OCI-LY7 (cell line): ENCODE measurements at regions not wholly inside any gene's neighbourhood (a gene's known extent, or its start where the extent isn't known, plus 50 kb on each side); places are given as distances from the start of the nearest gene placed in this dataset.

Experiments used
- BruUV-seq: library from RNA; stranded (reverse); fragments of 400-500 nt; replicated peaks from 2 replicates; lab custom pipeline; 2021; lab: Mats Ljungman, UMichigan
- CTCF ChIA-PET: fragments of 300-600 bp; sonication (Branson Sonifier 250); formaldehyde crosslinking; loops from one replicate; lab custom pipeline; 2022; ENCODE audit warnings: antibody characterized with exemption; ENCODE audit not compliant: unreplicated experiment; lab: Charles Lee
- POLR2A ChIA-PET: fragments of 300-600 bp; sonication (Branson Sonifier 250); formaldehyde crosslinking; loops from one replicate; lab custom pipeline; 2022; ENCODE audit warnings: antibody characterized with exemption; lab: Charles Lee
- DNase-seq: peaks from one replicate; pipeline ENCODE4 v3.0.0-alpha.2; 2015; ENCODE audit warnings: low spot score
- H2AFZ ChIP-seq: fragments of 200-600 bp; sonication (generic), shearing (Covaris generic); 2 replicates; pipeline ENCODE4 v1.6.1; 2014; ENCODE audit warnings: mild to moderate bottlenecking, antibody characterized with exemption, low read length, moderate library complexity
- H3K27ac ChIP-seq: fragments of 200-600 bp; sonication (generic); 2 replicates; pipeline ENCODE4 v1.5.1; 2014; ENCODE audit warnings: mixed run types, low read depth, mild to moderate bottlenecking, moderate library complexity, low read length, inconsistent platforms; ENCODE audit not compliant: poor library complexity, severe bottlenecking
- H3K36me3 ChIP-seq: fragments of 200-600 bp; sonication (generic); 2 replicates; pipeline ENCODE4 v1.6.1; 2014; ENCODE audit warnings: mild to moderate bottlenecking, antibody characterized with exemption, low read length, moderate library complexity, mixed read lengths; ENCODE audit not compliant: insufficient read depth
- H3K4me1 ChIP-seq: fragments of 200-600 bp; sonication (generic); 2 replicates; pipeline ENCODE4 v1.5.1; 2014; ENCODE audit warnings: mild to moderate bottlenecking, low read length; ENCODE audit not compliant: insufficient read depth, poor library complexity, severe bottlenecking
- H3K4me2 ChIP-seq: fragments of 200-600 bp; sonication (generic); 2 replicates; pipeline ENCODE4 v1.6.1; 2014; ENCODE audit warnings: mild to moderate bottlenecking, low read length
- H3K4me3 ChIP-seq: fragments of 200-600 bp; sonication (generic); 2 replicates; pipeline ENCODE4 v1.5.1; 2014; ENCODE audit warnings: mild to moderate bottlenecking, low read depth, low read length; ENCODE audit not compliant: poor library complexity, severe bottlenecking
- H3K79me2 ChIP-seq: fragments of 200-600 bp; sonication (generic); 2 replicates; pipeline ENCODE4 v1.6.1; 2016; ENCODE audit warnings: low read depth, mild to moderate bottlenecking, low read length, moderate library complexity, mixed read lengths; ENCODE audit not compliant: insufficient read depth
- H3K9me2 ChIP-seq: fragments of 200-600 bp; sonication (generic); 2 replicates; pipeline ENCODE4 v1.6.1; 2016; ENCODE audit warnings: mild to moderate bottlenecking, low read length, mixed read lengths; ENCODE audit not compliant: insufficient read depth
- H3K9me3 ChIP-seq: fragments of 200-600 bp; sonication (generic); 2 replicates; pipeline ENCODE4 v1.6.1; 2014; ENCODE audit warnings: mild to moderate bottlenecking, mixed run types, low read length, mixed read lengths
- H4K20me1 ChIP-seq: fragments of 200-600 bp; sonication (generic); 2 replicates; pipeline ENCODE4 v1.6.1; 2014; ENCODE audit warnings: mild to moderate bottlenecking, antibody characterized with exemption, low read length, moderate library complexity, mixed read lengths; ENCODE audit not compliant: insufficient read depth
- EZH2phosphoT487 ChIP-seq: fragments of 200-600 bp; sonication (generic); IDR thresholded peaks from 2 replicates; pipeline ENCODE4 v1.6.1; 2018; ENCODE audit warnings: low read depth, borderline replicate concordance, mild to moderate bottlenecking, mixed run types, antibody characterized with exemption, low read length, moderate library complexity, mixed read lengths
- intact Hi-C: fragments of 100-400 bp; cut with micrococcal nuclease; formaldehyde crosslinking; loops from one replicate; pipeline ENCODE4 v1.10.0; 2022; ENCODE audit not compliant: unreplicated experiment
- TF ChIP-seq, protein P1 (sequence below): fragments of 200-600 bp; sonication (generic); conservative IDR thresholded peaks from 2 replicates; pipeline ENCODE4 v1.5.1; 2014; ENCODE audit warnings: mild to moderate bottlenecking, antibody characterized with exemption, low read length, moderate library complexity, mixed read lengths

DNA sequence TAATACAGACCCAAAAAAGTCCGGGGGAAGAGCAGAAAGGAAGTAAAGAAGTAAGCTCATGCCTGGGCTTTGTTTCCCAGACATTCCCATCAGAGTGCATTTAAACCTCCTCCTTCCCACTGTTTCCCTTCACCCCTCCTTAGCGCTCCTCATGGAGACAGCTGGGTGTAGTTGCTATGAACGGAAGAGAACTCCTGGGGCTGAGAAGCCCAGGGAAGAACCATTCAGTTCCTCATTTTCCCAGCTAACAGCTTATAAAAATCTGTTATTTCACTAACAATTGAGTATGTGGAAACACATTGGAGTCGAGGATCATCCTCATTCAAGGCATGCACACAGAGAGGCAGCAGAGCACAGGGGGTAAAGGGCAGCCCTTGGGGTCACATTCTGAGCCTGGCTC, 299.3 kb downstream of the SHQ1 start:
- no peaks in the 10 kb centered on the region for H3K79me2 ChIP-seq
- CTCF ChIA-PET, result no interaction called here
- H3K36me3 ChIP-seq, result no peaks in the 10 kb centered on the region
- intact Hi-C loops, result no loop called here
- no peaks in the 10 kb centered on the region for H3K9me3 ChIP-seq
- POLR2A ChIA-PET, result interaction anchor here (0.6 to 1.1 kb wide), 2 partner anchors 16 to 760 kb away, joined by 3 to 4 read pairs; no protein-coding TSS in a partner anchor
- H3K4me2 ChIP-seq, result no peak overlapping the region
- no peak overlapping the region for H3K27ac ChIP-seq
- H4K20me1 ChIP-seq, result no peaks in the 10 kb centered on the region
- no peak overlapping the region for H3K4me3 ChIP-seq
- DNase-seq, result no peak
- TF ChIP-seq, protein P1, sequence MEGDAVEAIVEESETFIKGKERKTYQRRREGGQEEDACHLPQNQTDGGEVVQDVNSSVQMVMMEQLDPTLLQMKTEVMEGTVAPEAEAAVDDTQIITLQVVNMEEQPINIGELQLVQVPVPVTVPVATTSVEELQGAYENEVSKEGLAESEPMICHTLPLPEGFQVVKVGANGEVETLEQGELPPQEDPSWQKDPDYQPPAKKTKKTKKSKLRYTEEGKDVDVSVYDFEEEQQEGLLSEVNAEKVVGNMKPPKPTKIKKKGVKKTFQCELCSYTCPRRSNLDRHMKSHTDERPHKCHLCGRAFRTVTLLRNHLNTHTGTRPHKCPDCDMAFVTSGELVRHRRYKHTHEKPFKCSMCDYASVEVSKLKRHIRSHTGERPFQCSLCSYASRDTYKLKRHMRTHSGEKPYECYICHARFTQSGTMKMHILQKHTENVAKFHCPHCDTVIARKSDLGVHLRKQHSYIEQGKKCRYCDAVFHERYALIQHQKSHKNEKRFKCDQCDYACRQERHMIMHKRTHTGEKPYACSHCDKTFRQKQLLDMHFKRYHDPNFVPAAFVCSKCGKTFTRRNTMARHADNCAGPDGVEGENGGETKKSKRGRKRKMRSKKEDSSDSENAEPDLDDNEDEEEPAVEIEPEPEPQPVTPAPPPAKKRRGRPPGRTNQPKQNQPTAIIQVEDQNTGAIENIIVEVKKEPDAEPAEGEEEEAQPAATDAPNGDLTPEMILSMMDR, result no peak
- TF ChIP-seq EZH2phosphoT487, result no peak
- H2AFZ ChIP-seq, result no peak overlapping the region
- no TSS peak for BruUV-seq
- no peaks in the 10 kb centered on the region for H3K4me1 ChIP-seq
- no peaks in the 10 kb centered on the region for H3K9me2 ChIP-seq

DNA sequence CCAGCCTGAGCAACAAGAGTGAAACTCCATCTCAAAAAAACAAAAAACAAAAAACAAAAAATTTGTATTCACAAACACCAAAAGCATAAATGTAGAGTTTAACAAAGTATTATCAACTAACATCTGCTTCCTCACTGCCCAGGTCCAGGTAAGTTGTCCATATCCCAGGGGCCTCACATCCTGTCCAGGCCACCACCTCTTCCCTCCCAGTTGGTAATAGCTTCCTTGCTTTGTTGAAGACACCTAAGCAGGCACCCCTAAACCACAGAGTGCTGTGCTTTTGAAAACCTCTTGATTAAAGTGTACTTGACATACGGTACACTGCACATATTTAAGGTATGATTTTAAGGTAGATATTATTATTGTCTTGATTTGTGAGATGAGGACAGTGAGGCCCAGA, 299.8 kb downstream of the SHQ1 start:
- no TSS peak for BruUV-seq
- DNase-seq, result no peak

DNA sequence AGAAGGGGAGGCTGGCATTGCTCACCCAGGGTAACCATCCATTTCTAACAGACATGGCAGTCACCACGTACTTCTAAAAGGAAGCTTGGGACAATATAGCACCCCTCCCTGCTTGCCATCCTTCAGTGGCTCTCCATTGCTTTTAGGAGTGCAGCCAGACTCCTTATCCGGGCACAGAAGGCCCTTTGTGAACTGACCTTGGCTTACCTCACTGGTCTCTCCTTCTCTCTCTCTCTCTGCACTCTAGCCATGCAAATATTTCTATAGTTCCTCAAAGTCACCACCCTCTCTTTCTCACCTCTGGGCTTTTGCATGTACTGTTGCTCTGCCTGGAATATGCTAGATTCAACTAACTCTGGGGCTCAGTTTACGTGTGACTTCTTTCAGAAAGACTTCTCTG, 301.1 kb downstream of the SHQ1 start:
- BruUV-seq, result no TSS peak
- Histone ChIP-seq H3K9me3 (no peaks in the 10 kb centered on the region), H3K4me3 (no peak overlapping the region), H3K79me2 (no peaks in the 10 kb centered on the region), H3K4me2 (no peak overlapping the region), H3K4me1 (no peaks in the 10 kb centered on the region), H4K20me1 (no peaks in the 10 kb centered on the region), H2AFZ (no peak overlapping the region), H3K36me3 (no peaks in the 10 kb centered on the region), H3K9me2 (no peaks in the 10 kb centered on the region), H3K27ac (no peak overlapping the region)
- no peak for DNase-seq
- TF ChIP-seq, protein P1, result no peak
- TF ChIP-seq EZH2phosphoT487, result no peak
- ChIA-PET POLR2A (no interaction called here), CTCF (no interaction called here)
- intact Hi-C loops, result no loop called here

More for the DNA sequence above, 299.8 kb downstream of the SHQ1 start:
- TF ChIP-seq, protein P1, result no peak
- no peak for TF ChIP-seq EZH2phosphoT487
- no peaks in the 10 kb centered on the region for H3K9me2 ChIP-seq
- no peak overlapping the region for H2AFZ ChIP-seq
- no peaks in the 10 kb centered on the region for H3K36me3 ChIP-seq
- intact Hi-C loops, result no loop called here
- H3K4me1 ChIP-seq, result no peaks in the 10 kb centered on the region
- H3K4me2 ChIP-seq, result no peak overlapping the region
- no peak overlapping the region for H3K27ac ChIP-seq
- CTCF ChIA-PET, result no interaction called here
- no peak overlapping the region for H3K4me3 ChIP-seq
- no peaks in the 10 kb centered on the region for H3K79me2 ChIP-seq
- no peaks in the 10 kb centered on the region for H4K20me1 ChIP-seq
- H3K9me3 ChIP-seq, result no peaks in the 10 kb centered on the region
- POLR2A ChIA-PET, result interaction anchor here (0.7 to 1.1 kb wide), 2 partner anchors 16 to 659 kb away, joined by 3 to 4 read pairs; no protein-coding TSS in a partner anchor
